Naive thymus-derived CD4-positive, alpha-beta T cell (primary cell): ENCODE measurements at regions not wholly inside any gene's neighbourhood (a gene's known extent, or its start where the extent isn't known, plus 50 kb on each side); places are given as distances from the start of the nearest gene placed in this dataset.

Source experiments
- ATAC-seq: fragments of 150-1000 bp; cut with Tn5 transposase; 2 replicates; pipeline ENCODE4 v1.10.0; 2021; ENCODE audit warnings: mild to moderate bottlenecking, moderate library complexity
- CTCF ChIA-PET: fragments of 350-600 bp; sonication (Branson Sonifier 250); formaldehyde crosslinking; loops from one replicate; lab custom pipeline; 2021; ENCODE audit warnings: antibody characterized with exemption; lab: Charles Lee
- POLR2A ChIA-PET: fragments of 350-600 bp; sonication (Branson Sonifier 250); formaldehyde crosslinking; loops from one replicate; lab custom pipeline; 2021; ENCODE audit warnings: antibody characterized with exemption, inconsistent platforms; lab: Charles Lee
- DNase-seq, 9 donors: peaks; one replicate each; pipeline versions ENCODE4 v3.0.0 to v3.0.0-alpha.2; 2020 to 2022; ENCODE audit warnings: mixed read lengths in 1 of 9
- H3K27ac ChIP-seq: one replicate; pipeline ENCODE4 v1.7.0; 2013; ENCODE audit warnings: mild to moderate bottlenecking, low read depth, low read length, moderate library complexity
- H3K27me3 ChIP-seq, 2 donors: one replicate each; pipeline ENCODE4 v1.7.0; 2013; ENCODE audit warnings: low read length in 2 of 2, mild to moderate bottlenecking in 2 of 2, moderate library complexity in 2 of 2; ENCODE audit not compliant: control insufficient read depth in 2 of 2, insufficient read depth in 2 of 2
- H3K36me3 ChIP-seq, 3 experiments: 1 replicate in 2 of 3; 2 replicates in 1 of 3; pipeline ENCODE4 v1.7.0; 2013; ENCODE audit warnings: low read length in 3 of 3, mild to moderate bottlenecking in 3 of 3, moderate library complexity in 1 of 3; ENCODE audit not compliant: insufficient read depth in 3 of 3, control insufficient read depth in 2 of 3
- H3K4me1 ChIP-seq, 2 donors: one replicate each; pipeline ENCODE4 v1.7.0; 2013; ENCODE audit warnings: low read length in 2 of 2, mild to moderate bottlenecking in 2 of 2, moderate library complexity in 1 of 2; ENCODE audit not compliant: control insufficient read depth in 2 of 2, insufficient read depth in 2 of 2
- H3K4me3 ChIP-seq: 2 replicates; pipeline ENCODE4 v1.7.0; 2013; ENCODE audit warnings: mild to moderate bottlenecking, low read length
- H3K9me3 ChIP-seq, 3 experiments: 1 replicate in 2 of 3; 2 replicates in 1 of 3; pipeline ENCODE4 v1.7.0; 2013; ENCODE audit warnings: low read length in 3 of 3; ENCODE audit not compliant: control insufficient read depth in 2 of 3
- H3K27ac Mint-ChIP-seq, 9 donors: one replicate each; pipeline ENCODE4 v1.8.0; 2020 to 2022; ENCODE audit warnings: mixed read lengths in 9 of 9, mild to moderate bottlenecking in 8 of 9, moderate library complexity in 5 of 9, inconsistent platforms in 2 of 9
- H3K27me3 Mint-ChIP-seq, 5 donors: one replicate each; pipeline ENCODE4 v1.8.0; 2021 to 2022; ENCODE audit warnings: mixed read lengths in 5 of 5, mild to moderate bottlenecking in 1 of 5
- H3K36me3 Mint-ChIP-seq, 5 donors: one replicate each; pipeline ENCODE4 v1.8.0; 2020 to 2022; ENCODE audit warnings: mixed read lengths in 5 of 5, mild to moderate bottlenecking in 3 of 5, inconsistent platforms in 1 of 5
- H3K4me1 Mint-ChIP-seq, 7 donors: one replicate each; pipeline ENCODE4 v1.8.0; 2020 to 2022; ENCODE audit warnings: mixed read lengths in 7 of 7, mild to moderate bottlenecking in 3 of 7, inconsistent platforms in 1 of 7
- H3K4me3 Mint-ChIP-seq, 10 donors: one replicate each; pipeline ENCODE4 v1.8.0; 2020 to 2022; ENCODE audit warnings: mild to moderate bottlenecking in 10 of 10, mixed read lengths in 10 of 10, moderate library complexity in 6 of 10, inconsistent platforms in 2 of 10
- H3K9me3 Mint-ChIP-seq, 11 donors: one replicate each; pipeline ENCODE4 v1.8.0; 2020 to 2022; ENCODE audit warnings: mixed read lengths in 11 of 11, mild to moderate bottlenecking in 4 of 11, inconsistent platforms in 1 of 11, moderate library complexity in 1 of 11
- intact Hi-C, 2 donors: fragments of 100-400 bp; cut with micrococcal nuclease; formaldehyde crosslinking; loops; one replicate each; pipeline ENCODE4 v1.15.1; 2023

DNA sequence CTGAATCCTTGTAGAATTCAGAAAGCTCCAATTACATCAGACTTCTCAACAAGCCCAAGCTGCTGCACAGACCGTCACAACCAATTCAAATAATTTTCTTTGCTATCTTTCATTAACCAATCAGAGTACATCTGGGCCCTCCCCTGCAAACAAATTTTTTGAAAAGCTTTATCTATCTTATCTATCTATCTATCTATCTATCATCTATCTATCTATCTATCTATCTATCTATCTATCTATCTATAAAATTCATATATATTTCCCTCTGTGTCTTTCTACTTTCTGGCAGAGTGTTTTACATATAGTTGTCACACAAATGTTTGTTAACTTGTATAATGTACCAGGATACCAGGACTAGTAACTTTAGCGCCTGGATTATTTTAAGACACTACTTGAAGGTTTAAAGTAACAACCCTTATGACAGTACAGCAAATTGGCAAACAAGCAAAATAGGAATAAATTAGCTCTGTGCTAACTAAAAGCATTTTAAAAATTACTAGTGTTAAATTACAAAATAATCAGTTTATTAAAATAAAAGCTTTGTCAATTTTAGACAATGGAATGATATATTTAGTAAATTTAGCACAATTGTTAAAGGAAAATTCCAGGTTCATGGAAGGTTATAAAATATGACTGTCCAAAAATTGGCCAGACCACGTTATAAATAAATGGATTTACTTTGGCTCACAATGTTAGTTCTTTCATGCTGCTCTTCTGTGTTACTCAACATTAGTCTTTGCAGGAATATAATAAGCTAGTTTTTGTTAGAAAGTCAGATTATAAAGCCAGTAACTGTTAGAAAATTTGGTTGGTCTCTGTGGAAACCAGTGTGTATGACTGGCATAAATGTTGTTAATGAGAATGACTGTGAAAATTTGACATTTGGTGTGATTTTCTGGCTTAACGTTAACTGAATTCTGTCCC, 138.6 kb downstream of the SUCNR1 start:
- Histone ChIP-seq H3K9me3 (no peaks in the 10 kb centered on the region), H3K36me3 (no peaks in the 10 kb centered on the region), H3K4me1 (no peaks in the 10 kb centered on the region), H3K27ac (no peak overlapping the region), H3K4me3 (no peak overlapping the region), H3K27me3 (no peaks in the 10 kb centered on the region)
- POLR2A ChIA-PET: no interaction called here
- DNase-seq (no peak), ATAC-seq (no peak)
- Mint-ChIP-seq H3K27ac (no peak overlapping the region), H3K4me3 (no peak overlapping the region), H3K27me3 (peaks cover 0 to 13% (median 0%) of the 10 kb centered on the region in 5 donors), H3K4me1 (no peaks in the 10 kb centered on the region), H3K36me3 (no peaks in the 10 kb centered on the region), H3K9me3 (peaks cover 0 to 2% (median 0%) of the 10 kb centered on the region in 11 donors)
- intact Hi-C loops: no loop called here
- CTCF ChIA-PET: no interaction called here

DNA sequence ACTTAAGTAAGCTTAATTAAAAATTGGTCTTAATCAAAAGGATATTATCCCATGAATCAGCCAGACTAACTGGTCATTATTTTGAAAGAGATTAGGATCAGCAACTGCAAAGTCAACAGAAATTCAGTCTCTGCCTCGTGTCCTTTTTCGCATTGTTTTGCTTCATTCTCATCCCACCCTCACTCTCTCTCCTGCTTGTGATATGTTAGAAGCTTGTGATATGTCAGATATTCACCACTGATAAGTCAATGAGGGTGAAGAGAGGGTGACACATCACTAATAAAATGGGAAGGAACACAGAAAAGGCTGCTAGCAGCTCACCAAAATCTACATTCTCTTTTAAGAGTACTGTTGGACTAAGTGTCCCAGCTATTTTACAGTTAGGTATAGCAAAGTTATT, 146.1 kb downstream of the SUCNR1 start:
- Mint-ChIP-seq H3K27ac (no peak overlapping the region), H3K4me3 (no peak overlapping the region), H3K4me1 (no peaks in the 10 kb centered on the region), H3K27me3 (peaks cover 4 to 17% (median 13%) of the 10 kb centered on the region in 5 donors), H3K9me3 (peaks cover 0 to 2% (median 0%) of the 10 kb centered on the region in 11 donors), H3K36me3 (no peaks in the 10 kb centered on the region)
- intact Hi-C loops: no loop called here
- no peak for ATAC-seq
- H3K4me1 ChIP-seq: no peaks in the 10 kb centered on the region
- no peaks in the 10 kb centered on the region for H3K9me3 ChIP-seq
- no peaks in the 10 kb centered on the region for H3K27me3 ChIP-seq
- POLR2A ChIA-PET: no interaction called here
- CTCF ChIA-PET: no interaction called here
- no peak overlapping the region for H3K27ac ChIP-seq
- DNase-seq: no peak
- no peak overlapping the region for H3K4me3 ChIP-seq
- no peaks in the 10 kb centered on the region for H3K36me3 ChIP-seq

DNA sequence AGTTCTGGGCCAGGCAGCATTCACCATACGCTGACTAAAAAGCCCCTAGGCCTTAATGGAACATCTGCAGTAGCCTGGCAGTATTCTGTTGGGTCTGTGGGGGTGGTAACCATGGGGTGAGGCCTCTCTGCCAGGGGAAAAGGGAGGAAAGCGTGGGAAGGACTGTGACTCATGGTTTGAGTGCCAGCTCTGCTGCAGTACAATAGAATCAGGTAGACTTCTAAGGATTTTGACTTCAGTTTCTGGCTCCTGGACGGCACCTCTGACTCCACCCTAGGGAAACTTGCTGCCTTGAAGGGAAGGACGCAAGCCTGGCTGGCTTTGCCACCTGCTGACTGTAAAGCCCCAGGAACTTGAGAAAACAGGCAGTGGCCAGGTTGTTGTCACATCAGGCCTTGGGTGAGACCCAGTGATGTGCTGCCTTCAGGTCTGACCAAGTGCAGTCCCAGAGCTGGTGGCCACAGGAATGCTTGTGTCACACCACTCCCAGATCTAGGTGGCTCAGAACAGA, 148.6 kb downstream of the SUCNR1 start:
- Histone ChIP-seq H3K36me3 (no peaks in the 10 kb centered on the region), H3K4me3 (no peak overlapping the region), H3K27me3 (no peaks in the 10 kb centered on the region), H3K9me3 (no peaks in the 10 kb centered on the region), H3K4me1 (no peaks in the 10 kb centered on the region), H3K27ac (no peak overlapping the region)
- H3K27me3 Mint-ChIP-seq: peaks cover 4 to 23% (median 13%) of the 10 kb centered on the region in 5 donors
- H3K4me1 Mint-ChIP-seq: no peaks in the 10 kb centered on the region
- CTCF ChIA-PET: interaction anchor here (0.6 kb wide), 1 partner anchor 1612 kb away, joined by 3 read pairs; no protein-coding TSS in a partner anchor
- H3K36me3 Mint-ChIP-seq: no peaks in the 10 kb centered on the region
- POLR2A ChIA-PET: interaction anchor here (0.6 kb wide), 1 partner anchor 23 kb away, joined by 3 read pairs; no protein-coding TSS in a partner anchor
- H3K9me3 Mint-ChIP-seq: no peaks in the 10 kb centered on the region
- no peak overlapping the region for H3K4me3 Mint-ChIP-seq
- H3K27ac Mint-ChIP-seq: peak overlapping the region in 1 of 9 donors; percentile 57
- intact Hi-C loops: no loop called here
- no peak for DNase-seq
- no peak for ATAC-seq

- peak in 1 of 9 donors; percentile 2 for DNase-seq
- Mint-ChIP-seq H3K9me3 (no peaks in the 10 kb centered on the region), H3K27me3 (peaks cover 0 to 18% (median 4%) of the 10 kb centered on the region in 5 donors), H3K4me3 (no peak overlapping the region), H3K27ac (no peak overlapping the region), H3K36me3 (no peaks in the 10 kb centered on the region), H3K4me1 (no peaks in the 10 kb centered on the region)
- Histone ChIP-seq H3K4me3 (no peak overlapping the region), H3K27ac (no peak overlapping the region), H3K36me3 (no peaks in the 10 kb centered on the region), H3K9me3 (no peaks in the 10 kb centered on the region), H3K4me1 (no peaks in the 10 kb centered on the region), H3K27me3 (peaks cover 0 to 4% of the 10 kb centered on the region in 2 donors)
- intact Hi-C loops: loop anchor here (1.0 to 2.0 kb wide), 3 partner anchors 446 to 498 kb away; no protein-coding TSS in a partner anchor
- no peak for ATAC-seq
- CTCF ChIA-PET: interaction anchor here (0.7 to 1.3 kb wide), 2 partner anchors 422 to 447 kb away, joined by 3 to 4 read pairs; no protein-coding TSS in a partner anchor
- POLR2A ChIA-PET: no interaction called here
Measured at GRCh38 chr3:152026033-152026556, 152.7 kb downstream of the SUCNR1 start.

DNA sequence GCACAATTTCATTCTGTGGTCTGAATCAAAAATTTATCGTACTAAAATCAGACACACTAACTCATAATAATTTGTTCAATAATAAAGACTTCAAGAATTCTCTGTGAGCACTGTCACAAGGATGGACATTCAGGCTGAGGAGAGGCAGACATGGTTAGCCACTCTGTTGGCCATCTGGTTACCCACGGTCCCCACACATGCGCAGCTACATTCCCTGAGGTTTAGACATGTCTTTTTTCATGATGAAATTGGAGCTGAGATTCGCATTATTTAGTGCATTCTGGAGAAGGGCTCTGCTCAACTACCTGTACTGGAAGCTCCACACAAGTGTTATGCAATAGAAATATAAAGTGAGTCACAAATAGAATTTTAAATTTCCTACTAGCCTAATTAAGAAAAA, 156.9 kb downstream of the SUCNR1 start:
- POLR2A ChIA-PET: no interaction called here
- H3K4me1 Mint-ChIP-seq: no peaks in the 10 kb centered on the region

GRCh38 chr3:152031321-152031720, 157.9 kb downstream of the SUCNR1 start:
- no peaks in the 10 kb centered on the region for H3K36me3 ChIP-seq
- Mint-ChIP-seq H3K27me3 (peaks cover 0 to 27% (median 4%) of the 10 kb centered on the region in 5 donors), H3K9me3 (peaks cover 0 to 25% (median 12%) of the 10 kb centered on the region in 11 donors), H3K4me1 (no peaks in the 10 kb centered on the region), H3K27ac (no peak overlapping the region), H3K36me3 (peaks cover 0 to 7% (median 0%) of the 10 kb centered on the region in 5 donors), H3K4me3 (no peak overlapping the region)
- ChIA-PET POLR2A (no interaction called here), CTCF (no interaction called here)
- peaks cover 0 to 4% of the 10 kb centered on the region in 2 donors for H3K27me3 ChIP-seq
- no peak for DNase-seq
- ATAC-seq: no peak
- intact Hi-C loops: no loop called here
- H3K4me1 ChIP-seq: no peaks in the 10 kb centered on the region
- H3K4me3 ChIP-seq: no peak overlapping the region
- no peaks in the 10 kb centered on the region for H3K9me3 ChIP-seq
- H3K27ac ChIP-seq: no peak overlapping the region

More for the DNA sequence above, 156.9 kb downstream of the SUCNR1 start:
- Histone ChIP-seq H3K27me3 (peaks cover 0 to 4% of the 10 kb centered on the region in 2 donors), H3K4me3 (no peak overlapping the region), H3K36me3 (no peaks in the 10 kb centered on the region), H3K9me3 (no peaks in the 10 kb centered on the region), H3K4me1 (no peaks in the 10 kb centered on the region), H3K27ac (no peak overlapping the region)
- ATAC-seq: no peak
- intact Hi-C loops: no loop called here
- H3K27me3 Mint-ChIP-seq: peaks cover 0 to 27% (median 4%) of the 10 kb centered on the region in 5 donors
- peaks cover 0 to 7% (median 0%) of the 10 kb centered on the region in 5 donors for H3K36me3 Mint-ChIP-seq
- DNase-seq: no peak
- H3K9me3 Mint-ChIP-seq: peaks cover 0 to 15% (median 9%) of the 10 kb centered on the region in 11 donors
- no peak overlapping the region for H3K4me3 Mint-ChIP-seq
- CTCF ChIA-PET: no interaction called here
- H3K27ac Mint-ChIP-seq: no peak overlapping the region
